Subcutaneous abdominal adipose tissue (tissue), 5 donors: ENCODE measurements at regions not wholly inside any gene's neighbourhood (a gene's known extent, or its start where the extent isn't known, plus 50 kb on each side); places are given as distances from the start of the nearest gene placed in this dataset.

ENCODE experiments used
- H3K27ac ChIP-seq: one replicate; pipeline ENCODE4 v1.7.0; 2013; ENCODE audit warnings: low read depth, mild to moderate bottlenecking, inconsistent platforms, low read length, moderate library complexity
- H3K27me3 ChIP-seq, 5 donors: one replicate each; pipeline ENCODE4 v1.7.0; 2013; ENCODE audit warnings: low read length in 5 of 5, inconsistent platforms in 1 of 5; ENCODE audit not compliant: control insufficient read depth in 5 of 5, insufficient read depth in 4 of 5
- H3K36me3 ChIP-seq, 5 donors: one replicate each; pipeline ENCODE4 v1.7.0; 2013; ENCODE audit warnings: low read length in 5 of 5; ENCODE audit not compliant: control insufficient read depth in 5 of 5, insufficient read depth in 5 of 5
- H3K4me1 ChIP-seq, 5 donors: one replicate each; pipeline ENCODE4 v1.7.0; 2013; ENCODE audit warnings: low read length in 5 of 5, mild to moderate bottlenecking in 3 of 5, moderate library complexity in 1 of 5; ENCODE audit not compliant: control insufficient read depth in 5 of 5, insufficient read depth in 5 of 5
- H3K4me3 ChIP-seq, 5 donors: one replicate each; pipeline ENCODE4 v1.7.0; 2013; ENCODE audit warnings: low read length in 5 of 5, low read depth in 1 of 5
- H3K9ac ChIP-seq, 5 donors: one replicate each; pipeline ENCODE4 v1.7.0; 2013; ENCODE audit warnings: low read length in 5 of 5, mild to moderate bottlenecking in 4 of 5, moderate library complexity in 3 of 5
- H3K9me3 ChIP-seq, 5 donors: one replicate each; pipeline ENCODE4 v1.7.0; 2013; ENCODE audit warnings: low read length in 5 of 5; ENCODE audit not compliant: control insufficient read depth in 5 of 5
- donor health status: healthy.
- donor health status: healthy.
- donor health status: healthy.
- donor health status: healthy.
- donor health status: healthy.

GRCh38 chr19:31838163-31838815, 489.1 kb upstream of the TSHZ3 start:
- no peak overlapping the region for H3K27ac ChIP-seq
- peaks cover 0 to 4% (median 0%) of the 10 kb centered on the region in 5 donors for H3K27me3 ChIP-seq
- H3K9ac ChIP-seq, result no peak overlapping the region
- H3K36me3 ChIP-seq, result no peaks in the 10 kb centered on the region
- peaks cover 0 to 33% (median 20%) of the 10 kb centered on the region in 5 donors for H3K9me3 ChIP-seq
- H3K4me3 ChIP-seq, result no peak overlapping the region
- H3K4me1 ChIP-seq, result no peaks in the 10 kb centered on the region

- H3K27me3 ChIP-seq, result peaks cover 0 to 4% (median 0%) of the 10 kb centered on the region in 5 donors
- peaks cover 0 to 21% (median 7%) of the 10 kb centered on the region in 5 donors for H3K9me3 ChIP-seq
- H3K4me1 ChIP-seq, result no peaks in the 10 kb centered on the region
- H3K27ac ChIP-seq, result no peak overlapping the region
- no peak overlapping the region for H3K4me3 ChIP-seq
- H3K9ac ChIP-seq, result no peak overlapping the region
- no peaks in the 10 kb centered on the region for H3K36me3 ChIP-seq
These were observed 491.1 kb upstream of the TSHZ3 start for GRCh38 chr19:31840371-31840770.

- Histone ChIP-seq H3K36me3 (no peaks in the 10 kb centered on the region), H3K9me3 (peaks cover 0 to 9% (median 7%) of the 10 kb centered on the region in 5 donors), H3K27me3 (peaks cover 0 to 4% (median 0%) of the 10 kb centered on the region in 5 donors), H3K4me1 (no peaks in the 10 kb centered on the region), H3K27ac (no peak overlapping the region), H3K9ac (no peak overlapping the region), H3K4me3 (no peak overlapping the region)
These were observed 492.5 kb upstream of the TSHZ3 start for GRCh38 chr19:31841755-31842154.

DNA sequence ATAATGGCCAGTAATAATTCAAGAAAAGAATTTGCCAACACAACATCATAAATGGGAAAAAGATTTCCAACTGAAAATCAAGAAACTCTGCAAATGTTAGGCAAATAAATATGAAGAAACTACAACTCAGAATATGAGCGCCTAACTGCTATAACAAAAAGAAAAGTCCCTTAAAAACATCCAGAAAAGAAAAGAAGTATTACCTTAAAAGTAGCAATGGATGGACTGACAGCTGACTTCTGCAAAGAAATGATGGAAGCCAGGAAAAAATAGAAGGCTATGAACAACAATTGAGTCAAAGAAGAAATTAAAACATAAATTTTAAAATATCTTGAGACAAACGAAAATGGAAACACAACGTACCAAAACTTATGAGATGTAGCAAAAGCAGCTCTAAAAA, 482.3 kb upstream of the ZNF507 start:
- no peaks in the 10 kb centered on the region for H3K36me3 ChIP-seq
- H3K9ac ChIP-seq, result no peak overlapping the region
- no peaks in the 10 kb centered on the region for H3K27me3 ChIP-seq
- H3K4me3 ChIP-seq, result no peak overlapping the region
- no peaks in the 10 kb centered on the region for H3K4me1 ChIP-seq
- H3K9me3 ChIP-seq, result peaks cover 0 to 21% (median 18%) of the 10 kb centered on the region in 5 donors
- no peak overlapping the region for H3K27ac ChIP-seq

- no peaks in the 10 kb centered on the region for H3K4me1 ChIP-seq
- H3K9ac ChIP-seq, result no peak overlapping the region
- no peak overlapping the region for H3K27ac ChIP-seq
- no peak overlapping the region for H3K4me3 ChIP-seq
- H3K36me3 ChIP-seq, result no peaks in the 10 kb centered on the region
- H3K27me3 ChIP-seq, result peaks cover 0 to 4% (median 0%) of the 10 kb centered on the region in 5 donors
- H3K9me3 ChIP-seq, result no peaks in the 10 kb centered on the region
These were observed 471.1 kb upstream of the ZNF507 start for GRCh38 chr19:31874313-31874712.

- Histone ChIP-seq H3K4me1 (peaks cover 0 to 3% (median 0%) of the 10 kb centered on the region in 5 donors), H3K27me3 (peaks cover 0 to 4% (median 0%) of the 10 kb centered on the region in 5 donors), H3K36me3 (no peaks in the 10 kb centered on the region), H3K4me3 (no peak overlapping the region), H3K27ac (no peak overlapping the region), H3K9me3 (no peaks in the 10 kb centered on the region), H3K9ac (no peak overlapping the region)
These were observed 469.8 kb upstream of the ZNF507 start for GRCh38 chr19:31875591-31875990.

GRCh38 chr19:31880283-31880682, 465.1 kb upstream of the ZNF507 start:
- no peak overlapping the region for H3K27ac ChIP-seq
- H3K4me1 ChIP-seq, result peaks cover 0 to 4% (median 3%) of the 10 kb centered on the region in 5 donors
- H3K9me3 ChIP-seq, result no peaks in the 10 kb centered on the region
- no peak overlapping the region for H3K4me3 ChIP-seq
- H3K9ac ChIP-seq, result no peak overlapping the region
- H3K27me3 ChIP-seq, result no peaks in the 10 kb centered on the region
- H3K36me3 ChIP-seq, result no peaks in the 10 kb centered on the region

GRCh38 chr19:31881988-31882387, 463.4 kb upstream of the ZNF507 start:
- Histone ChIP-seq H3K4me1 (peaks cover 0 to 15% (median 9%) of the 10 kb centered on the region in 5 donors), H3K27me3 (no peaks in the 10 kb centered on the region), H3K9me3 (no peaks in the 10 kb centered on the region), H3K9ac (no peak overlapping the region), H3K36me3 (no peaks in the 10 kb centered on the region), H3K27ac (no peak overlapping the region), H3K4me3 (no peak overlapping the region)

DNA sequence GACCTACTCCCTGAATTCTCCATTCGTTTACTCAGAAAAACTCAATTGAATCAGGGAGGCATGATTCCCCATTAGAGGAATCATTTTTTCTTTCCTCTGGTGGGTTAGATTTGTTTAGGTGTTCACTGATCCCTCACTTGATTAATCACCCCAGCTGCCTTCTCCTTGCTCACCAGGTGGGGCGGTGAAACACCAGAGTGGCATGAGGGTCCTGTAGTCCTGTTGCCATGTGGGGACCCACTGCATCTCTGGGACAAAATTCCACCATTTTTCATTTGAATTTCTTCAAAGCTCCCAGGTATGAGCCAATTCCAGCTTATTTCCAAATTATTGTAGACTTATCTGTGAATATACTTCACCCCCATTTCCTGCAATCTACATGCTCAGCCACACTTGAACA, 462.7 kb upstream of the ZNF507 start:
- no peaks in the 10 kb centered on the region for H3K27me3 ChIP-seq
- H3K36me3 ChIP-seq, result no peaks in the 10 kb centered on the region
- H3K27ac ChIP-seq, result no peak overlapping the region
- H3K9me3 ChIP-seq, result no peaks in the 10 kb centered on the region
- H3K4me3 ChIP-seq, result no peak overlapping the region
- H3K9ac ChIP-seq, result no peak overlapping the region
- H3K4me1 ChIP-seq, result peaks cover 0 to 15% (median 9%) of the 10 kb centered on the region in 5 donors

DNA sequence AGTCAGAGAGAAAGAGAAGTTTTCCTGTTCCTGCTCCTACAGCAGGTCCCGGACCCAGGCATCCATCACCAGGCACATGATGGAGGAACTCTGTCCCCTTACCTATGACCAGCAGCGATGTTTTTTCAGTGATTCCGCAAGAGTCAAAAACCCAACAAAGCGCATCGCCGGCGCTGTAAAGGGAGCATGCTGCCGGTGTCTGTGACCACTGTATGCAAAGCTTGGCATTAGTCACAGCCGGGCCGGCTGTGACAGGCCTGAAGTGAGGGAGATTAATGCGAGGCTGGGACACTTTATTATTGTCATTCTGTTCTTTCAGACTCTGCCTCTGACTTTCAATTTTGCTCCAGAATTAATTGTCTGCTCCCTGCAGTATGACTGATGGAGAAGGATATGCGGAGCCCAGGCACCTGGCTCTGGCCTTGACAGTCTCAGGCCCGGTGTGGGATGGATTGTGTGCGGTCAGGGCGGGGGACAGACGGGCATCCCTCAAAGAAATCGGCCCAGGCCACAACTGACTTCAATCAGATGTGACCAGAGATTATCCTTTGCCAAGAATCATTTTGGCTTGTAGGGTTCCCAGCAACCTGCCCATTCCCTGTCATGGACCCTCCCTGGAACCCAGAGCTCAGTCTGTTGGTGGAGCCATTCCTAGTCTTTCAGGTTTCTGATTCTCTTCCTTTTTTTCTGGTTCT, 462.0 kb upstream of the ZNF507 start:
- Histone ChIP-seq H3K4me3 (no peak overlapping the region), H3K9ac (no peak overlapping the region), H3K36me3 (no peaks in the 10 kb centered on the region), H3K9me3 (no peaks in the 10 kb centered on the region), H3K4me1 (peaks cover 0 to 15% (median 9%) of the 10 kb centered on the region in 5 donors), H3K27ac (no peak overlapping the region), H3K27me3 (no peaks in the 10 kb centered on the region)
